Astrocyte (in vitro differentiated cells and primary cell): ENCODE measurements at regions not wholly inside any gene's neighbourhood (a gene's known extent, or its start where the extent isn't known, plus 50 kb on each side); places are given as distances from the start of the nearest gene placed in this dataset.

Experiments used
- CTCF ChIP-seq: IDR thresholded peaks from 2 replicates; pipeline ENCODE4 v1.5.1; 2011; ENCODE audit warnings: low read depth, mild to moderate bottlenecking, inconsistent platforms, low read length, moderate library complexity; ENCODE audit not compliant: insufficient read depth
- EZH2 ChIP-seq: IDR thresholded peaks from 2 replicates; pipeline ENCODE4 v1.6.1; 2012; ENCODE audit warnings: mild to moderate bottlenecking, low read length, inconsistent platforms; ENCODE audit not compliant: insufficient read depth

DNA sequence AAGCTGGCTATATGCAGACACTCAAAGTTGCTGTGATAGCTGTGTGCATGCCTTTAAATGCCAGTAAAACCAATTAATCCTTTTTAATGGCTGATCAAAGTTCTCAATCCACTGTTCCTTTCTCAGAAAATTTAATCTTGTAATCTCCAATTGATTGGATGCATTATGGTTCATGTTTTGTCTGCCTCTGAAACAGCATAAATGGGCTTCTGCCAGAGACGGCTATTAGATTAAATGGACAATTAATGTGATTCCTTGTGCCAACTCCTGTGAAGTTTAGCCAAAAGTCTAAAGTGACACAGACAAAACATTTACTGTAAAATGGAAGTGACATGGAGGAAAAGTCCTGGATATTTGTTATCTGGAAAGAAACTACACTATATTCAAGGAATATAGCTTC, 952.5 kb upstream of the FAT3 start:
- TF ChIP-seq CTCF (no peak), EZH2 (no peak)
